ENCODE measurements at regions not wholly inside any gene's neighbourhood (a gene's known extent, or its start where the extent isn't known, plus 50 kb on each side); places are given as distances from the start of the nearest gene placed in this dataset.
"Not testable (repeated sequence)": the region's sequence is repeated elsewhere in the genome, so short reads cannot be mapped to it uniquely, and the experiment has no call there.

- no peak for FAIRE-seq
- DNase-seq (ENCODE audit: low spot score): no peak
Measured at GRCh38 chr12:59151243-59151642, 230.9 kb upstream of the LRIG3 start.

DNA sequence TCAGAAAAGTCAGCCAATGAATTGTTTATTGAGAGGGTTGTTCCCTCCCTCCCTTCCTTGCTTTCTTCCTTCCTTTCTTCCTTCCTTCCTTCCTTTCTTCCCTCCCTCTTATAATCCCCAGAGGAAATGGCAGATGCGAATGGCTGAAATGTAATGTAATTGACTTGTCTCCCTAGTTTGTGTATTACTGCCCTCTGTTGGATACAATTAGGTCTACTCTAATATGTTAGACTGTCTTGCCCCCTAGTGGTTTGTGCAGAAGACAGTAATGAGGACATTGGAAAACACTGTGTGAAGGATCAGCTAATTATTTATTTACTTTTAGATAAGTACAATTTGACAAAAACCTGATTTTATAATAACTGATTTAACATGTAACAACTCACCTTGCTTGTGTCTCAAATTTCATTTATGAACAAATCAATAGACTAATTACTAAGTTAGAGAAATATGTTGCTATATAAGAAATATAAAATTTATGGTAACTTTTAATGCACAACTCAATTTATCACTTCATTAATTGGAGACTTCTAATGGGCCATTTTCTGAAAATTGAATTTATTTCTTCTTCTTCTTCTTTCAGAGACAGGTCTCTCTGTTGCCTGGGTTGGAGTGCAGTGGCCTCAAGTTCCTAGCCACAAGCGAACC lies 229.8 kb upstream of the LRIG3 start:
- DNase-seq (ENCODE audit: low spot score) (peak; percentile 45), FAIRE-seq (no peak)

DNA sequence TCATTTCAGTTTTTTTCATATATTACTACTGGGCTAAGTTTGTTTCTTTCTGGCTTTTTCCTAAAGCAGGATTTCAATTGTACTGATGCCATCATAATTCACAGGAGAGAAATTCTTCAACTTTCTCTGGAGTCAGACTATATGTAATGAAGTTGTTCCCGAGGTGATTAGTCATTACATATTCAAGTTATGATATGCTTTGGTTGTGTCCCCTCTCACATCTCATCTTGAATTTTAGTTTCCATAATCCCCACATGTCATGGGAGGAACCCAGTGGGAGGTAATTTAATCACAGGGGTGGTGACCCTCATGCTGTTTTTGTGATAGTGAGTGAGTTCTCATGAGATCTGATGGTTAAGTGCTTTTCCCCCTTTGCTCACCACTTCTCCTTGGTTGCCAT lies 227.5 kb upstream of the LRIG3 start:
- no peak for DNase-seq (ENCODE audit: low spot score)
- FAIRE-seq: no peak

DNA sequence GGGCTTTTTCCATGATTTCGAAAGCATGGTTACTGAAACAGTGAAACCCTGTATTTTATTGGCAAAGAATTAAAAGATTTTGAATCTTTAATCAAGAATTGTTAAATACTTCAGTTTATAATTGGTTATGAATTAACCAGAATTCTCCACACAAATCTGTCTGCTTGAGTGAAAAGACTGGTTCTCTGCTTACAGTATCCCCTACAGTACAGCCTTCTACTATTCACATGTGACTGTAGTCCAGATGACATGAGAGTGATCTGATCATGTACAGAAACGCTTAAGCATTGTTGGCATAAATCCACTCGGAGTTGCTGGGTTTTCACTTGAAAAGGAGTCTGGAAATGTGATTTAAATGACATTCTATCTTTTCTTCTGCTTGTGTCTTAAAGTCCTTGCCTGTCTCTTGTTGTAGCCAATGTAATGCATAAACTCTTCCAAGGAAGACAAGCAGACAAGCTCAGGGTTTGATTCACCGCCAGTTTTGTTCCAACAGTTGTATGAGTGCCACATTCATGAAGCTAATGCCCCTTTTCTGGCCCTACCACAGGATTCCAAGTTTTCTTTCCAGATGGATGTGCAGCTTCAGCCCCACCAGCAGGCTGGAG lies 222.0 kb upstream of the LRIG3 start:
- FAIRE-seq (no peak), DNase-seq (ENCODE audit: low spot score) (no peak)

DNA sequence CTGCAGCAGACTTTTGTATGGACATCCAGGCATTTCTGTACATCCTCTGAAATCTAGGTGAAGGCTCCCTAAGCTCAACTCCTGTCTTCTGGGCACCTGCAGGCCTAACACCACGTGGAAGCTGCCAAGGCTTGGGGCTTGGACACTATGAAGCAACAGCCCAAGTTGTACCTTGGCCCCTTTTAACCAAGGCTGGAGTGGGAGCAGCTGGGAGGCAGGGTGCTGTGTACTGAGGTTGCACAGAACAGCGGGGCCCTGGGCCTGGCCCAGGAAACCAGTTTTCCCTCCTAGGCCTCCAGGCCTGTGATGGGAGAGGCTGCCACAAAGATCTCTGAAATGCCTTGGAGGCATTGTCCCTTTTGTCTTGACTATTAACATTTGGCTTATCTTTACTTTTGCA lies 214.4 kb upstream of the LRIG3 start:
- FAIRE-seq (no peak), DNase-seq (ENCODE audit: low spot score) (no peak)

DNA sequence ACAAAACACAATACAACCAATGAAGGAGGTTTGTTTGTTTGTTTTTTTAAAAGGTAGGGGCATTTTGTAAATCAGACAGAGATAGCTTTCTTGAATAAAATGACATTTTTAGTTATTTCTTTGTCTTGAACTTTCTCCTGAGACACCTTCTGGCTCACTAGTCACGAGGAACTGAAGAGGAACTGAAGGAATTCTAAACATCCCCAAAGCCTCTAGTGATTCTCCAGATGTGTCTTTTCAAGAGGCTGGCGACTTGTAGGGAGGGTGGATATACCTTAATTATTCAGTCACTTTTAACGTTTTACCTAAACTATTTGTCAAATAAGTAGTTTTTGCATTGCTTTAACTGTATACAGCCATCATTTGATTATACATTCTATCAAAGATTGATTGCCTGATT lies 211.2 kb upstream of the LRIG3 start:
- DNase-seq (ENCODE audit: low spot score) (no peak), FAIRE-seq (no peak)

- no peak for DNase-seq (ENCODE audit: low spot score)
- FAIRE-seq: no peak
Measured at GRCh38 chr12:59122784-59123183, 202.5 kb upstream of the LRIG3 start.

DNA sequence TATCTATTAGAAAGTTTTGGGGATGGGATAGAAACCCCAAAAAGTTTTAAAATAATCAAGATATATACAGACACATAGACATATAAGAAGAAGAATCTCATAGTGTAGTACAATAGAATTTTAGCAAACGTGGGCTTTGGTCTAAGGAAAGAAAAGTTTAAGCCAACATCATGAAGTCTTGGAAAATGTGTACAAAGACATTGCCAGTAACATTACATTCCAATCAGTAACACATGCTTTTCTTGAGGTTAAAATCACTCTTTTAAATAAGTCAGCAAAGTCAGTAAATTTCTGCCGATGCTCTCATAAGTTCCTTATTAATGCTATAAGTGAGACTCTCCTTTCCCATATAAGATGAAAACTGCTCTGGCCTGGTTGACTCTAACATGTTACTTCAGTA lies 201.1 kb upstream of the LRIG3 start:
- no peak for FAIRE-seq
- no peak for DNase-seq (ENCODE audit: low spot score)

DNA sequence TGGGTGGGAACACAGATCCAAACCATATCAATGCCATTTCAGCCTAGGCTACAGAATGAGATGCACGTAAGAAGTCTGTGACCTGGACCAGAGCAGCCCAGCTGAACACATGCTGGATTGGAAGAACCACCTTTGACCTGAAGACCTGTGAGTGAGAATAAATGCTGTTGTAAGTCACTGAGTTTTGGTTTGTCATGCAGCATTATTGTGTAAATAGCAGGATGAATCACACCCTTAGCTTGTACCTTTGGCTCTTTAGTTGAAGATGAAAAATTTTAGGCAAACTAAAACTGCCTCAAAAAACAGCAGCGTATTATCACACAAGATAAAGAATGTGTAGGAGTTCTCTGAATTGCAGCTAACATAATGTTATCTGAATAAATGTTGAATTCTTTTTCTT lies 199.4 kb upstream of the LRIG3 start:
- FAIRE-seq: no peak
- no peak for DNase-seq (ENCODE audit: low spot score)

DNA sequence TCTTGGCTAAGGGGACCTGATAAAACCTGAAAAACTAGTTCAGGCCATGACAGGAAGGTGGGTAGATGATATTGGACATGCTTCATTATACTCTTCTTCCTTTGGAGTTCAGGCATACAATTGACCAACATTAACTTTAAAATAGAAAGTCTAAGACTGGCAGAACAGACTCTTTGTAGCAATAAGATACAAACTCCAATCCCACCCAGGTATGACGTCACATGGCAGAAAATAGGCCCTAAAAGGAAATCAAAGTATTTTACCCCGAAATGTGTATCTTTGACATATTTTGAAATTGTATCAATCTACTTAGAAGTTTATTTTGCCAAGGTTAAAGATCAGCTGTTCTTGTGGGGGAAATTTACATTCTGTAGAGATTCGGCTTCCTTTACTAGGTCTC lies 198.1 kb upstream of the LRIG3 start:
- FAIRE-seq (no peak), DNase-seq (ENCODE audit: low spot score) (no peak)

DNA sequence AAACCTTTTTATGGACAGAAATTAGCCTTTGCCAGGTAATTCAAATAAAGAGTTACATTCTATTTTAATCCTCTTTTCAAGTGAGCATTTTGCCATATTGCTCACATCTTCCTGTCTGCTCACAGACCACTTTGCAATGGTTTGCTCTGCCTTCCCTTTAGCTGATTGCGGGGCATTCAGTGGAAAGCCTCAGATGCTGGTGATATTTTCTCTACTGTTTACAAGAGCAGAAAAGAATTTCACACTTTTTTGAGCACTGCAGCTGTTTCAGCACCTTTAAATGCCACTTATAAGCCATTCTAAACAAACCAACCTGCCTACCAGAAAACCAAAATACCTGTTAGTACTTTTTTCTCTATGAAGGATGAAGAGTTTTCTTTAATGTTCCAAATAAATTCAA lies 195.7 kb upstream of the LRIG3 start:
- DNase-seq (ENCODE audit: low spot score) (no peak), FAIRE-seq (no peak)

DNA sequence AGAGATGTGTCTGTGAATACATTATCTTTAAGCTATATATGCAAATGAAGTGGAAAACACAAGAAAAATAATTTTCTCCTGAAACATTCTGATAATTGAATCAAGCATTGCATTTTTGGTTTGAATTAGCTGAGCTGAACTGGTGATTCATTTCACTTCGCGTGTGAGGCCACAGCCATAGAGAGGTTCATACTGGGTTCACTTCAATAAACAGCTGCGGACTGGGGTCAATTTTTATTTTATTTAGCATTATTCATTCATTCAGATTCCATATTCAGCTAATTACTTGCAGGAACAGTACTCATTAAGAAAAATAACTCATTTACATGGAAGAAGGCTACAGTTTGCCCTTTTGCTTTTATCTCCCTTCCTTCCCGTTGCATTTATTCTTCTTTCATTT lies 195.2 kb upstream of the LRIG3 start:
- FAIRE-seq (no peak), DNase-seq (ENCODE audit: low spot score) (no peak)

GRCh38 chr12:59113831-59114615 lies 193.7 kb upstream of the LRIG3 start:
- FAIRE-seq (no peak), DNase-seq (ENCODE audit: low spot score) (peak; percentile 69)

GRCh38 chr12:59111851-59112250 lies 191.5 kb upstream of the LRIG3 start:
- FAIRE-seq (no peak), DNase-seq (ENCODE audit: low spot score) (no peak)

DNA sequence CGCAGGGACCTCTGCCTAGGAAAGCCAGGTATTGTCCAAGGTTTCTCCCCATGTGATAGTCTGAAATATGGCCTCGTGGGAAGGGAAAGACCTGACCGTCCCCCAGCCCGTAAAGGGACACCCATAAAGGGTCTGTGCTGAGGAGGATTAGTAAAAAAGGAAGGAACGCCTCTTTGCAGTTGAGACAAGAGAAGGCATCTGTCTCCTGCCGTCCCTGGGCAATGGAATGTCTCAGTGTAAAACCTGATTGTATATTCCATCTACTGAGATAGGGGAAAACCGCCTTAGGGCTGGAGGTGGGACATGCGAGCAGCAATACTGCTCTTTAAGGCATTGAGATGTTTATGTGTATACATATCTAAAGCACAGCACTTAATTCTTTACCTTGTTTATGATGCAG lies 188.2 kb upstream of the LRIG3 start:
- DNase-seq (ENCODE audit: low spot score); FAIRE-seq: not testable (repeated sequence)

- DNase-seq (ENCODE audit: low spot score) (no peak), FAIRE-seq (no peak)
Measured at GRCh38 chr12:59100585-59100984, 180.3 kb upstream of the LRIG3 start.

DNA sequence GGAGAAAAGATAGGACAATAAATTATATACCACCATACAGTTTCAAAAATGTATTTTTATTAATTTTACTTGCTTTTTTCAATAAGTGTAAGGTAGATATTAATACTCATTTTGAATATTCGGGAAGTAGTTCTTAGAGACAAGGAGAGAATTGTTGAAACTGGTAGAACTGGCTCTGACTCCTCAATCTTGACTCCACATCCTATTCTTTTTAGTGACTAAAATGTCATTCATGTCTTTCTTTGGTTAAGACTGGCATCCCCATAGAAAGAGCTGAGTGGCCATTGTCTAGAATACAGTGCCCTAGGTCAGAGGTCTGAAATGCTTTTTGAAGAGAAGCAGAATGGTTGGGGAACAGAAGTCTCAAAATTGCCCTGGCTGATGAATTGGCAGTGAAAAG lies 177.6 kb upstream of the LRIG3 start:
- DNase-seq (ENCODE audit: low spot score): no peak
- no peak for FAIRE-seq

DNA sequence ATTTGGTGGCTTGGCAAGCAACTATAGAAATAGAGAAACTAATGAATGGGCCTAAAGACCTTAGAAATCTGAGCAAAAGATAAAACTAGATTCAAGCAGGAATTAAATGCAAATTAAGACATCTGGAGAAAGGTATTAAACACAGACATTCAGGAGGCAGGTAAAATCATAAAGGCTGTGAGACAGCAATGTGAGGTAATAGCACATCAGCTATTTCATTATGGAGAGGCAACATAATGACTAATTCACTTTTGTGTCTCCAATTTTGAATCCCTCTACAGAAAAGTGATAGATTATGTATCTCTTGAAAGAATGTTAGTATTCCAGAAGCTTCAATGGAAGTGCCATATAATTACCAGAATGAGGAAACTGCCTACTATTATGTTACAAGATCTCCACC lies 175.9 kb upstream of the LRIG3 start:
- no peak for DNase-seq (ENCODE audit: low spot score)
- FAIRE-seq: no peak

DNA sequence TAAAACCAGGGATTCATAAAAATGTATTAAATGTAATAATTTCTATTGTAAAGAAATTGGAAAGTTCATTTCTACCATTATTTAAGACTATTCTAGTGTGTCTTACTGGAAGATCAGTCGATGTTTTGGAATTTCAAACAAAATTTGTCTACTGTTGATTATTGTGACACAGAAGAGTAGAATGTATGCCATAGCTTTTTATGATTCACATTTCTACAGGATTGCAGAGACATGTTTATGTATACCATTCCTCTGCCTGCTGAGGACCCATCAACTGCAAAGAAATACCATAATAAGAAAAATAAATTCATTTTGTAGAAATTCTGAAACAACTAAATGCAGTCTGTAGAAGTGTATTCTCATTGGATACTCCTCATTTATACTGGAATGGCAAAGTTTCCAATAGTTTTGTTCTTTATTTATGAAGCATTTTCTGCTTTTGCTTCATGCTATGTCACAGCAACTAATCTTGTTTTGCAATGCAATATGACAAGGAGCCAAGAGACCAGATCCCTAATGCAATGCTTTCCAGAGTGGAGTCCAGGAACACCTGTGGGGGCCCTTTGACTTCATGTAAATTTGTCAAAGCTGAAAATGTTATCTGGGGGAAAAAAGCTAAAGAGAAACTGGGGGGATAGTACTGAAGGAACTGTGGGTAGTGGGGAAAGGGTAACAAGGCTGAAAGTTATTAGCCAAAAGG lies 172.9 kb upstream of the LRIG3 start:
- FAIRE-seq: no peak
- no peak for DNase-seq (ENCODE audit: low spot score)

DNA sequence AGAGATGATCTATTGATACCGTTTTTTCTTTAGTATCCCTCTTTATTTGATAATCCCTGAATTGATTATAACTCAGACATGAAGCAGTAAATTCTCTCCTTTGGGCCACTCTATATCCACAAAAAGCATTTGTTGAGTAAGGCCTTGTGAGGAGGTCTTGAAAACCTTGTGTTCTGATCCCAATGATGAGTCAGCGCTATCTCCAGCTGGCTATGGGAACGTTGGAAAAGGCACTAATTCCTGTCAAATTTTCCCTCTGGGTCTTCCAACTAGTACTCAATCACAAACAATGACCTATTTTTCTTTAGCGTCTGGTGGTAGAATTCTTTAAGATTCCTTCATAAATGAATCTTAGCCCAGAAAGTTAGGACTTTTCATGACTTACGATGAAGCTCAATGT lies 168.4 kb upstream of the LRIG3 start:
- FAIRE-seq (no peak), DNase-seq (ENCODE audit: low spot score) (no peak)

- no peak for DNase-seq (ENCODE audit: low spot score)
- no peak for FAIRE-seq
Measured at GRCh38 chr12:59087691-59088090, 167.4 kb upstream of the LRIG3 start.

DNA sequence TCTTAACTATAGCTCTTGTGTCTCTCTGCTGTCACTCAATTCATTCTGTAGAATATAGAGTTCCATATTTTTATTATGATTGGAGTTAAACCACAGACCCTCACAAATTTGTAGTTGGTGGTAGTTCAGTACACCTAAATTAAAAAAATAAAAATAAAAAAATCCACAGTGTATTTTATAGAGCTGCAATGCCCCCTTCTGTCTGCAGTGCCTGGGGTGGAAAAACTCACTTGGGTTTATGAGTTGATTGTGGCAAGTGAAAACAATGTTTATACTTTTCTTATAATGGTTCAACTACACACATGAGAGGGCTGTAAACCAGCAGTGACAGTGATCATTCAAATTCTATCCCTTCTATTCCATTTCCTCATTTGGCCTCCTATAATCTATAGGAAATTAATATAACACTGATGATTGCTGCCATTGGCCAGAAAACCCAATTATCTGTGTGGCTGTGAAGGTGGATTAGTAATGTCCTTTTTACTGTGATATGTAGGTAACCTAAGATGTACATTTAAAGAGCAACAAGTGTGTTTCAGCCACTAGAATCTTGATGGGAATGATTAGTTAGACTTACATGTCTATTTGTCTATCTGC lies 166.9 kb upstream of the LRIG3 start:
- DNase-seq (ENCODE audit: low spot score) (no peak), FAIRE-seq (no peak)
